IPS-18a (cell line): ENCODE measurements at regions not wholly inside any gene's neighbourhood (a gene's known extent, or its start where the extent isn't known, plus 50 kb on each side); places are given as distances from the start of the nearest gene placed in this dataset.

Experiments
- H3K27ac ChIP-seq: one replicate; pipeline ENCODE4 v1.5.1; 2013; ENCODE audit warnings: low read length
- H3K27me3 ChIP-seq: one replicate; pipeline ENCODE4 v1.6.1; 2013; ENCODE audit warnings: mild to moderate bottlenecking, low read length; ENCODE audit not compliant: control insufficient read depth, insufficient read depth
- H3K36me3 ChIP-seq: one replicate; pipeline ENCODE4 v1.6.1; 2013; ENCODE audit warnings: low read depth, low read length; ENCODE audit not compliant: control insufficient read depth
- H3K4me1 ChIP-seq: one replicate; pipeline ENCODE4 v1.6.1; 2013; ENCODE audit warnings: low read depth, low read length; ENCODE audit not compliant: control insufficient read depth
- H3K4me3 ChIP-seq: one replicate; pipeline ENCODE4 v1.5.1; 2013; ENCODE audit warnings: low read length
- H3K9ac ChIP-seq: one replicate; pipeline ENCODE4 v1.6.1; 2013; ENCODE audit warnings: mild to moderate bottlenecking, low read length, moderate library complexity
- H3K9me3 ChIP-seq: one replicate; pipeline ENCODE4 v1.6.1; 2013; ENCODE audit warnings: low read depth, low read length; ENCODE audit not compliant: control insufficient read depth

DNA sequence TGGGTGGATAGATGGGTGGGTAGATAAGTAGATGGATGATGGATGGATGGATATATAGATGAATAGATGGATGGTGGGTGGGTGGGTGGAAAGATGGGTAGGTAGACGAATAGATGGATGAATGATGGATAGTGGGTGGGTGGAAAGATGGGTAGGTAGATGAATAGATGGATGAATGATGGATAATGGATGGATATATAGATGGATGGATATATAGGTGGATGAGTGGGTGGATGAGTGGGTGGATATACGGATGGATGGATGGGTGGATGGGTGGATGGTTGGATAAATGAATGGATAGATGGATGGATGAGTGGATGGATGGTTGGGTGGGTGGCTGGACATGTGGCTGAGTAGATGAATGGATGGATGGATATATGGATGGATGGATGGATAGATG lies 53.1 kb upstream of the THY1 start:
- H3K4me1 ChIP-seq = no peaks in the 10 kb centered on the region

GRCh38 chr11:119474682-119475596 lies 52.0 kb upstream of the THY1 start:
- Histone ChIP-seq H3K9me3 (no peaks in the 10 kb centered on the region), H3K27ac (no peak overlapping the region), H3K4me1 (no peaks in the 10 kb centered on the region), H3K9ac (no peak overlapping the region), H3K36me3 (no peaks in the 10 kb centered on the region), H3K4me3 (no peak overlapping the region), H3K27me3 (no peaks in the 10 kb centered on the region)

More for the DNA sequence above, 53.1 kb upstream of the THY1 start:
- H3K9me3 ChIP-seq = no peaks in the 10 kb centered on the region
- no peaks in the 10 kb centered on the region for H3K27me3 ChIP-seq
- H3K4me3 ChIP-seq = no peak overlapping the region
- H3K9ac ChIP-seq = no peak overlapping the region
- no peak overlapping the region for H3K27ac ChIP-seq
- no peaks in the 10 kb centered on the region for H3K36me3 ChIP-seq

- no peaks in the 10 kb centered on the region for H3K27me3 ChIP-seq
- no peaks in the 10 kb centered on the region for H3K4me1 ChIP-seq
- H3K9me3 ChIP-seq = no peaks in the 10 kb centered on the region
- H3K36me3 ChIP-seq = no peaks in the 10 kb centered on the region
- no peak overlapping the region for H3K27ac ChIP-seq
- no peak overlapping the region for H3K9ac ChIP-seq
- no peak overlapping the region for H3K4me3 ChIP-seq
These were observed 51.1 kb upstream of the THY1 start for GRCh38 chr11:119473901-119474681.

- no peaks in the 10 kb centered on the region for H3K4me1 ChIP-seq
- H3K9me3 ChIP-seq = no peaks in the 10 kb centered on the region
- H3K36me3 ChIP-seq = no peaks in the 10 kb centered on the region
- no peaks in the 10 kb centered on the region for H3K27me3 ChIP-seq
- H3K9ac ChIP-seq = no peak overlapping the region
- no peak overlapping the region for H3K27ac ChIP-seq
- no peak overlapping the region for H3K4me3 ChIP-seq
These were observed 50.3 kb upstream of the THY1 start for GRCh38 chr11:119473226-119473625.

- Histone ChIP-seq H3K9ac (no peak overlapping the region), H3K9me3 (no peaks in the 10 kb centered on the region), H3K36me3 (no peaks in the 10 kb centered on the region), H3K27me3 (no peaks in the 10 kb centered on the region), H3K27ac (no peak overlapping the region), H3K4me3 (no peak overlapping the region), H3K4me1 (no peaks in the 10 kb centered on the region)
These were observed 49.9 kb upstream of the THY1 start for GRCh38 chr11:119472856-119473222.
